Activated CD4-positive, alpha-beta T cell treated with anti-CD3 and anti-CD28 coated beads for 36 hours (primary cell): ENCODE measurements at regions not wholly inside any gene's neighbourhood (a gene's known extent, or its start where the extent isn't known, plus 50 kb on each side); places are given as distances from the start of the nearest gene placed in this dataset.

Experiments used
- ATAC-seq: fragments of 200-7000 bp; cut with Tn5 transposase; one replicate; pipeline ENCODE4 v1.10.0; 2021; ENCODE audit warnings: mild to moderate bottlenecking, moderate library complexity
- CTCF ChIA-PET: fragments of 350-600 bp; sonication (Branson Sonifier 250); formaldehyde crosslinking; loops from one replicate; lab custom pipeline; 2021; ENCODE audit warnings: antibody characterized with exemption; lab: Charles Lee
- POLR2A ChIA-PET: fragments of 350-600 bp; sonication (Branson Sonifier 250); formaldehyde crosslinking; loops from one replicate; lab custom pipeline; 2021; ENCODE audit warnings: antibody characterized with exemption, inconsistent platforms; lab: Charles Lee
- DNase-seq: peaks from one replicate; pipeline ENCODE4 v3.0.0-alpha.2; 2020
- H3K27ac Mint-ChIP-seq: one replicate; pipeline ENCODE4 v1.8.0; 2021; ENCODE audit warnings: mixed read lengths
- H3K27me3 Mint-ChIP-seq: one replicate; pipeline ENCODE4 v1.8.0; 2021; ENCODE audit warnings: mixed read lengths
- H3K36me3 Mint-ChIP-seq: one replicate; pipeline ENCODE4 v1.8.0; 2021; ENCODE audit warnings: low read depth, mixed read lengths
- H3K4me1 Mint-ChIP-seq: one replicate; pipeline ENCODE4 v1.8.0; 2021; ENCODE audit warnings: mixed read lengths
- H3K4me3 Mint-ChIP-seq: one replicate; pipeline ENCODE4 v1.8.0; 2021; ENCODE audit warnings: mild to moderate bottlenecking, moderate library complexity, mixed read lengths
- H3K9me3 Mint-ChIP-seq: one replicate; pipeline ENCODE4 v1.8.0; 2021; ENCODE audit warnings: low read depth, mixed read lengths
- intact Hi-C, 2 experiments: fragments of 100-400 bp; cut with DNase I in 1 of 2; cut with micrococcal nuclease in 1 of 2; formaldehyde crosslinking; loops; one replicate each; pipeline versions ENCODE4 v1.14.2 to v1.15.1; 2022 to 2024; cut with DNase I, micrococcal nuclease

- no peak for ATAC-seq
- CTCF ChIA-PET: no interaction called here
These were observed 485.9 kb downstream of the ZNF674 start for GRCh38 chrX:46059316-46059715.

GRCh38 chrX:46044486-46044885 is 500.7 kb downstream of the ZNF674 start:
- DNase-seq (no peak), ATAC-seq (no peak)
- Mint-ChIP-seq H3K4me3 (no peak overlapping the region), H3K27ac (no peak overlapping the region), H3K36me3 (no peaks in the 10 kb centered on the region), H3K27me3 (no peaks in the 10 kb centered on the region), H3K4me1 (peaks cover 5% of the 10 kb centered on the region), H3K9me3 (peaks cover 6% of the 10 kb centered on the region)
- intact Hi-C loops: no loop called here
- ChIA-PET POLR2A (no interaction called here), CTCF (no interaction called here)

More at GRCh38 chrX:46059316-46059715, 485.9 kb downstream of the ZNF674 start:
- Mint-ChIP-seq H3K27ac (no peak overlapping the region), H3K9me3 (no peaks in the 10 kb centered on the region), H3K4me3 (no peak overlapping the region), H3K27me3 (peaks cover 2% of the 10 kb centered on the region), H3K4me1 (no peaks in the 10 kb centered on the region), H3K36me3 (no peaks in the 10 kb centered on the region)
- POLR2A ChIA-PET: no interaction called here
- intact Hi-C loops: no loop called here
- no peak for DNase-seq

- intact Hi-C loops: no loop called here
- Mint-ChIP-seq H3K9me3 (peaks cover 6% of the 10 kb centered on the region), H3K27me3 (no peaks in the 10 kb centered on the region), H3K4me1 (peaks cover 8% of the 10 kb centered on the region), H3K36me3 (no peaks in the 10 kb centered on the region), H3K27ac (no peak overlapping the region), H3K4me3 (no peak overlapping the region)
- ChIA-PET CTCF (no interaction called here), POLR2A (no interaction called here)
- ATAC-seq (no peak), DNase-seq (no peak)
These were observed 505.2 kb downstream of the ZNF674 start for GRCh38 chrX:46040001-46040400.

- no peak for ATAC-seq
- no peak overlapping the region for H3K4me3 Mint-ChIP-seq
These were observed 505.7 kb downstream of the ZNF674 start for GRCh38 chrX:46039526-46039925.

GRCh38 chrX:46036508-46036907 is 508.7 kb downstream of the ZNF674 start:
- Mint-ChIP-seq H3K27me3 (peaks cover 4% of the 10 kb centered on the region), H3K36me3 (no peaks in the 10 kb centered on the region), H3K27ac (no peak overlapping the region), H3K4me1 (peaks cover 8% of the 10 kb centered on the region), H3K4me3 (no peak overlapping the region), H3K9me3 (peaks cover 2% of the 10 kb centered on the region)
- ChIA-PET POLR2A (no interaction called here), CTCF (no interaction called here)
- DNase-seq: no peak
- no peak for ATAC-seq
- intact Hi-C loops: no loop called here

More at GRCh38 chrX:46039526-46039925, 505.7 kb downstream of the ZNF674 start:
- no peaks in the 10 kb centered on the region for H3K27me3 Mint-ChIP-seq
- no peak for DNase-seq
- intact Hi-C loops: no loop called here
- H3K27ac Mint-ChIP-seq: no peak overlapping the region
- H3K36me3 Mint-ChIP-seq: no peaks in the 10 kb centered on the region
- POLR2A ChIA-PET: no interaction called here
- H3K9me3 Mint-ChIP-seq: peaks cover 6% of the 10 kb centered on the region
- CTCF ChIA-PET: interaction anchor here (0.7 kb wide), 1 partner anchor 59 kb away, joined by 3 read pairs; no protein-coding TSS in a partner anchor
- H3K4me1 Mint-ChIP-seq: peaks cover 8% of the 10 kb centered on the region

GRCh38 chrX:46034868-46035267 is 510.4 kb downstream of the ZNF674 start:
- H3K27me3 Mint-ChIP-seq: peaks cover 4% of the 10 kb centered on the region
- H3K36me3 Mint-ChIP-seq: no peaks in the 10 kb centered on the region
- no peaks in the 10 kb centered on the region for H3K9me3 Mint-ChIP-seq
- ATAC-seq (no peak), DNase-seq (no peak)
- no peak overlapping the region for H3K4me3 Mint-ChIP-seq
- H3K4me1 Mint-ChIP-seq: peaks cover 6% of the 10 kb centered on the region
- no peak overlapping the region for H3K27ac Mint-ChIP-seq
- intact Hi-C loops: no loop called here
- CTCF ChIA-PET: no interaction called here
- POLR2A ChIA-PET: no interaction called here

- Mint-ChIP-seq H3K4me1 (no peaks in the 10 kb centered on the region), H3K27me3 (peaks cover 7% of the 10 kb centered on the region), H3K36me3 (no peaks in the 10 kb centered on the region), H3K4me3 (no peak overlapping the region), H3K27ac (no peak overlapping the region), H3K9me3 (no peaks in the 10 kb centered on the region)
- DNase-seq (no peak), ATAC-seq (no peak)
- ChIA-PET CTCF (interaction anchor here (0.6 kb wide), 1 partner anchor 9 kb away, joined by 3 read pairs; no protein-coding TSS in a partner anchor), POLR2A (no interaction called here)
- intact Hi-C loops: no loop called here
These were observed 515.4 kb downstream of the ZNF674 start for GRCh38 chrX:46029777-46030176.

GRCh38 chrX:46016296-46016695 is 528.9 kb downstream of the ZNF674 start:
- CTCF ChIA-PET: no interaction called here
- no peak for DNase-seq
- ATAC-seq: no peak
- no peaks in the 10 kb centered on the region for H3K27me3 Mint-ChIP-seq
- H3K27ac Mint-ChIP-seq: no peak overlapping the region
- intact Hi-C loops: no loop called here
- POLR2A ChIA-PET: no interaction called here
- H3K4me1 Mint-ChIP-seq: no peaks in the 10 kb centered on the region
- no peak overlapping the region for H3K4me3 Mint-ChIP-seq
- H3K9me3 Mint-ChIP-seq: no peaks in the 10 kb centered on the region
- no peaks in the 10 kb centered on the region for H3K36me3 Mint-ChIP-seq

- DNase-seq (no peak), ATAC-seq (no peak)
- ChIA-PET CTCF (no interaction called here), POLR2A (no interaction called here)
- H3K4me3 Mint-ChIP-seq: no peak overlapping the region
- H3K36me3 Mint-ChIP-seq: no peaks in the 10 kb centered on the region
- intact Hi-C loops: no loop called here
- no peak overlapping the region for H3K27ac Mint-ChIP-seq
- no peaks in the 10 kb centered on the region for H3K9me3 Mint-ChIP-seq
- H3K4me1 Mint-ChIP-seq: no peaks in the 10 kb centered on the region
- H3K27me3 Mint-ChIP-seq: no peaks in the 10 kb centered on the region
These were observed 529.6 kb downstream of the ZNF674 start for GRCh38 chrX:46015653-46016052.

GRCh38 chrX:45992402-45993123 is 552.7 kb downstream of the ZNF674 start:
- H3K36me3 Mint-ChIP-seq: no peaks in the 10 kb centered on the region
- intact Hi-C loops: no loop called here
- POLR2A ChIA-PET: no interaction called here
- CTCF ChIA-PET: no interaction called here
- H3K27ac Mint-ChIP-seq: no peak overlapping the region
- H3K27me3 Mint-ChIP-seq: peaks cover 2% of the 10 kb centered on the region
- no peak overlapping the region for H3K4me3 Mint-ChIP-seq
- DNase-seq (no peak), ATAC-seq (no peak)
- no peaks in the 10 kb centered on the region for H3K4me1 Mint-ChIP-seq
- H3K9me3 Mint-ChIP-seq: peaks cover 4% of the 10 kb centered on the region

GRCh38 chrX:45986971-45987370 is 558.2 kb downstream of the ZNF674 start:
- ATAC-seq: no peak
- Mint-ChIP-seq H3K36me3 (no peaks in the 10 kb centered on the region), H3K27me3 (peaks cover 2% of the 10 kb centered on the region), H3K4me1 (peaks cover 2% of the 10 kb centered on the region), H3K4me3 (no peak overlapping the region), H3K9me3 (no peaks in the 10 kb centered on the region), H3K27ac (no peak overlapping the region)
- DNase-seq: no peak
- intact Hi-C loops: no loop called here
- ChIA-PET POLR2A (no interaction called here), CTCF (no interaction called here)

GRCh38 chrX:45986081-45986480 is 559.1 kb downstream of the ZNF674 start:
- intact Hi-C loops: no loop called here
- no peaks in the 10 kb centered on the region for H3K36me3 Mint-ChIP-seq
- H3K27ac Mint-ChIP-seq: no peak overlapping the region
- peaks cover 3% of the 10 kb centered on the region for H3K9me3 Mint-ChIP-seq
- peaks cover 2% of the 10 kb centered on the region for H3K4me1 Mint-ChIP-seq
- ATAC-seq (no peak), DNase-seq (no peak)
- ChIA-PET CTCF (no interaction called here), POLR2A (no interaction called here)
- H3K27me3 Mint-ChIP-seq: peaks cover 2% of the 10 kb centered on the region
- H3K4me3 Mint-ChIP-seq: no peak overlapping the region
